Gastrocnemius medialis (tissue), 4 donors: ENCODE measurements at regions not wholly inside any gene's neighbourhood (a gene's known extent, or its start where the extent isn't known, plus 50 kb on each side); places are given as distances from the start of the nearest gene placed in this dataset.

Experiments used
- ATAC-seq, 2 donors: fragments of 150-250 bp; one replicate each; pipeline ENCODE4 v1.9.1; 2016
- DNase-seq, 2 donors: peaks; one replicate each; pipeline ENCODE4 v3.0.0-alpha.2; 2019
- H3K27ac ChIP-seq, 4 donors: fragments of 200-600 bp; sonication (generic); 1 replicate in 1 of 4; 2 replicates in 3 of 4; pipeline ENCODE4 v1.5.1; 2016 to 2018; ENCODE audit warnings: mild to moderate bottlenecking in 2 of 4, moderate library complexity in 1 of 4
- H3K27me3 ChIP-seq, 3 donors: fragments of 200-600 bp; sonication (generic) in 2 of 3; 1 replicate in 1 of 3; 2 replicates in 2 of 3; pipeline versions ENCODE4 v1.5.1 to v1.6.0; 2016 to 2019; ENCODE audit warnings: mild to moderate bottlenecking in 1 of 3, moderate library complexity in 1 of 3
- H3K36me3 ChIP-seq, 2 donors: fragments of 200-600 bp; sonication (generic) in 1 of 2; one replicate each; pipeline ENCODE4 v1.5.1; 2017 to 2018
- H3K4me1 ChIP-seq, 2 donors: fragments of 200-600 bp; sonication (generic) in 1 of 2; one replicate each; pipeline ENCODE4 v1.5.1; 2016 to 2017; ENCODE audit warnings: mild to moderate bottlenecking in 2 of 2
- H3K4me3 ChIP-seq, 4 donors: fragments of 200-600 bp; sonication (generic) in 3 of 4; 1 replicate in 1 of 4; 2 replicates in 3 of 4; pipeline ENCODE4 v1.5.1; 2016 to 2019; ENCODE audit warnings: mild to moderate bottlenecking in 2 of 4
- H3K9me3 ChIP-seq, 3 donors: fragments of 200-600 bp; sonication (generic) in 2 of 3; 1 replicate in 1 of 3; 2 replicates in 2 of 3; pipeline ENCODE4 v1.5.1; 2016 to 2019
- POLR2A ChIP-seq, 2 donors: fragments of 450-650 bp; IDR thresholded peaks; one replicate each; pipeline ENCODE4 v1.6.1; 2017; ENCODE audit warnings: antibody characterized with exemption in 2 of 2, mild to moderate bottlenecking in 2 of 2, moderate library complexity in 2 of 2
- in situ Hi-C, 4 donors: fragments of 200-750 bp; cut with MboI; loops; one replicate each; pipeline versions ENCODE4 v1.15.0 to v1.8.0; 2017; ENCODE audit warnings: low sequenced_read_pairs in 4 of 4
- intact Hi-C: fragments of 100-400 bp; cut with DNase I; formaldehyde crosslinking; loops from one replicate; pipeline ENCODE4 v1.15.1; 2023; ENCODE audit warnings: low total_unique reads
- TF ChIP-seq, protein P1 (sequence below), 5 experiments: fragments of 450-650 bp in 3 of 5; fragments of 200-600 bp in 2 of 5; sonication (generic) in 2 of 5; IDR thresholded peaks in 4 of 5; conservative IDR thresholded peaks in 1 of 5; 1 replicate in 4 of 5; 2 replicates in 1 of 5; pipeline ENCODE4 v1.5.1; 2016 to 2019; ENCODE audit warnings: antibody characterized with exemption in 5 of 5, mild to moderate bottlenecking in 3 of 5, moderate library complexity in 3 of 5

DNA sequence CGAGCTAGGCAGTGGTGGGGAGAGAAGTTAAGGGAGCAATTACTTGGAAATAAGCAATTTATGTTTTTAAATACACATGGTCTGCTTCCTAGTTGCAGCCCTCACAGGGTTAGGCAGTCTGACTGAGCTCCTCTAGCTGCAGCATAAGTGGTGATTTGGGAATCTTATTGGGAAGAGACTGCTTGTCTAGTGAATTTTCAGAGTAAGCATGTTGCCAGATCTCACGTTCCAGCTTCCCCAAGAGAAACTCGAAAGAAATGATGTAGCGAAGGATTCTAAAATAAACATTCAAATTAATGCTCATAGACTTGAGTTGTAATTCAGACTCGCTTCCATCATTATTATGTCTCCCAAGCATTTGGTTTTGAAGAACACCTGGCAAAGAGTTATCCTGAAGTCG, 440.2 kb downstream of the ATP23 start:
- Histone ChIP-seq H3K36me3 (no peaks in the 10 kb centered on the region), H3K27me3 (no peaks in the 10 kb centered on the region), H3K9me3 (no peaks in the 10 kb centered on the region), H3K27ac (no peak overlapping the region), H3K4me3 (no peak overlapping the region), H3K4me1 (no peaks in the 10 kb centered on the region)
- intact Hi-C loops, result no loop called here
- ATAC-seq, result no peak
- TF ChIP-seq POLR2A (IDR thresholded peaks at IDR 0.05), result no peak
- TF ChIP-seq, protein P1, sequence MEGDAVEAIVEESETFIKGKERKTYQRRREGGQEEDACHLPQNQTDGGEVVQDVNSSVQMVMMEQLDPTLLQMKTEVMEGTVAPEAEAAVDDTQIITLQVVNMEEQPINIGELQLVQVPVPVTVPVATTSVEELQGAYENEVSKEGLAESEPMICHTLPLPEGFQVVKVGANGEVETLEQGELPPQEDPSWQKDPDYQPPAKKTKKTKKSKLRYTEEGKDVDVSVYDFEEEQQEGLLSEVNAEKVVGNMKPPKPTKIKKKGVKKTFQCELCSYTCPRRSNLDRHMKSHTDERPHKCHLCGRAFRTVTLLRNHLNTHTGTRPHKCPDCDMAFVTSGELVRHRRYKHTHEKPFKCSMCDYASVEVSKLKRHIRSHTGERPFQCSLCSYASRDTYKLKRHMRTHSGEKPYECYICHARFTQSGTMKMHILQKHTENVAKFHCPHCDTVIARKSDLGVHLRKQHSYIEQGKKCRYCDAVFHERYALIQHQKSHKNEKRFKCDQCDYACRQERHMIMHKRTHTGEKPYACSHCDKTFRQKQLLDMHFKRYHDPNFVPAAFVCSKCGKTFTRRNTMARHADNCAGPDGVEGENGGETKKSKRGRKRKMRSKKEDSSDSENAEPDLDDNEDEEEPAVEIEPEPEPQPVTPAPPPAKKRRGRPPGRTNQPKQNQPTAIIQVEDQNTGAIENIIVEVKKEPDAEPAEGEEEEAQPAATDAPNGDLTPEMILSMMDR (IDR thresholded peaks at IDR 0.05 in 4 of 5, conservative IDR thresholded peaks at IDR 0.05 in 1 of 5), result no peak
- no peak for DNase-seq
- in situ Hi-C loops, result no loop called here

- in situ Hi-C loops, result no loop called here
- H3K4me1 ChIP-seq, result no peaks in the 10 kb centered on the region
- no peaks in the 10 kb centered on the region for H3K27me3 ChIP-seq
- TF ChIP-seq POLR2A (IDR thresholded peaks at IDR 0.05), result no peak
- TF ChIP-seq, protein P1 (IDR thresholded peaks at IDR 0.05 in 4 of 5, conservative IDR thresholded peaks at IDR 0.05 in 1 of 5), result no peak
- no peaks in the 10 kb centered on the region for H3K9me3 ChIP-seq
- DNase-seq (no peak), ATAC-seq (no peak)
- H3K4me3 ChIP-seq, result no peak overlapping the region
- no peaks in the 10 kb centered on the region for H3K36me3 ChIP-seq
- intact Hi-C loops, result no loop called here
- no peak overlapping the region for H3K27ac ChIP-seq
Measured at GRCh38 chr12:58384196-58384595, 442.8 kb downstream of the ATP23 start.

- H3K27ac ChIP-seq, result no peak overlapping the region
- H3K4me1 ChIP-seq, result no peaks in the 10 kb centered on the region
- in situ Hi-C loops (no loop called here), intact Hi-C loops (no loop called here)
- no peaks in the 10 kb centered on the region for H3K27me3 ChIP-seq
- H3K4me3 ChIP-seq, result no peak overlapping the region
- H3K36me3 ChIP-seq, result no peaks in the 10 kb centered on the region
- DNase-seq (no peak), ATAC-seq (no peak)
- no peak for TF ChIP-seq POLR2A (IDR thresholded peaks at IDR 0.05)
- TF ChIP-seq, protein P1 (IDR thresholded peaks at IDR 0.05 in 4 of 5, conservative IDR thresholded peaks at IDR 0.05 in 1 of 5), result no peak
- H3K9me3 ChIP-seq, result no peaks in the 10 kb centered on the region
Measured at GRCh38 chr12:58386136-58386535, 444.8 kb downstream of the ATP23 start.

DNA sequence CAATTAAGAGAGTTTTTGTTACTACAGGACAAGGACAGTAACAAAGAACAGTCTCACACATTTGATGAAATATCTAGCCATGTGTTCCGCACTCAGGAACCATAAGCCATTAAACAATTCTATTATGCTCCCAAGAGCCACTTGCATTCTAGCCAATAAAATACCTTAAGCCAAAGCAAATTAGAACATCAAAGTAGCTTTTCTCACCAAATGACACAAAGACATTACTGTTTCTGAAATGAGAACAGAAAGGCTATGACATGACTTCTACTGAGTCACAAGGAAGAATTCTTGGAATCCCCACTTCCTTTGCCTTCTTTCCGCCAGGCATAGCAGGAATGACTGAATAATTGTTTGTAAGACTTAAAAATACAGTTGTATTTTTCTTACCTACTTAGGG, 445.8 kb downstream of the ATP23 start:
- intact Hi-C loops, result no loop called here
- in situ Hi-C loops, result no loop called here

DNA sequence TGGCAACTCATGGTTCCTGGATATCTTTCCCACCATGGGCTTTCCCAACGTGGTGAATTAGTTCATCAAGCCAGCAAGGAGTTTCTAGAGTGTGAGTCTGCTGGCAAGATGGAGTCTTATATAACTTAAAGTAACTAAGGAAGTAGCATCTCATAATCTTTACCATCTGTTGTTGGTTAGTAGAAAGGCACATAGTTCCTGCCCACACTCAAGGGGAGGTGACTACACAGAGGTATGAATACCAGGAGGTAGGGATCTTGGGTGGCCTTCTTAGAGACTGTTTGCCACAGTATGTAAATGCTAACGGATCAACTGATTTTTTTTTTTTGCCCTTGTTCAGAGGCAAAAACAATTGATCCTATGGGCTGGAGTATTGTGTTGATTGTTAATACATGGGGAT, 446.9 kb downstream of the ATP23 start:
- Histone ChIP-seq H3K27me3 (no peaks in the 10 kb centered on the region), H3K4me1 (no peaks in the 10 kb centered on the region), H3K9me3 (no peaks in the 10 kb centered on the region), H3K36me3 (no peaks in the 10 kb centered on the region), H3K27ac (no peak overlapping the region), H3K4me3 (no peak overlapping the region)
- ATAC-seq, result no peak
- no peak for TF ChIP-seq POLR2A (IDR thresholded peaks at IDR 0.05)
- TF ChIP-seq, protein P1 (IDR thresholded peaks at IDR 0.05 in 4 of 5, conservative IDR thresholded peaks at IDR 0.05 in 1 of 5), result no peak
- intact Hi-C loops, result no loop called here
- in situ Hi-C loops, result no loop called here
- DNase-seq, result no peak

More for the DNA sequence above, 445.8 kb downstream of the ATP23 start:
- Histone ChIP-seq H3K27me3 (no peaks in the 10 kb centered on the region), H3K4me3 (no peak overlapping the region), H3K9me3 (no peaks in the 10 kb centered on the region), H3K36me3 (no peaks in the 10 kb centered on the region), H3K4me1 (no peaks in the 10 kb centered on the region), H3K27ac (no peak overlapping the region)
- ATAC-seq, result no peak
- TF ChIP-seq, protein P1 (IDR thresholded peaks at IDR 0.05 in 4 of 5, conservative IDR thresholded peaks at IDR 0.05 in 1 of 5), result no peak
- TF ChIP-seq POLR2A (IDR thresholded peaks at IDR 0.05), result no peak
- DNase-seq, result no peak
